ENCODE measurements at regions not wholly inside any gene's neighbourhood (a gene's known extent, or its start where the extent isn't known, plus 50 kb on each side); places are given as distances from the start of the nearest gene placed in this dataset.

GRCh38 chr5:61887271-61887670, 418.7 kb upstream of the KIF2A start:
- DNase-seq (ENCODE audit: low read depth in 4 of 4, low spot score in 2 of 4) = no peak

DNA sequence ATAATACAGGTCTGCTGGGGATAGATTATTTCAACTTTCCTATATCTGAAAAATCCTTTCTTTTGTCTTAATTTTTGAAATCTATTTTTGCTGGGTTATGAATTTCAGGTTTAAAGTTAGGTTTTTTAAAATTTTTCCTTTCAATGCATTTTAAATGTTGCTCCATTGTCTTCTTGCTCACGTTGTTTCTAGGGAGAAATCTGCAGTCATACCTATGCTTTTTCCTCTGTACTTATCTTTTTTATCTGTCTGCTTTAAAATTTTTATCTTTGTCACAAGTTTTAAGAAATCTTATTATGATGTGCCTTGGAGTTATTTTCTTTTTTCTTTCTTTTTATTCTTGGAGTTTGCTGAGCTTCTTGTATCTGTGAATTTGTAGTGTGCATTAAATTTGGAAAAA, 412.0 kb upstream of the KIF2A start:
- DNase-seq (ENCODE audit: low read depth in 4 of 4, low spot score in 2 of 4) = no peak

DNA sequence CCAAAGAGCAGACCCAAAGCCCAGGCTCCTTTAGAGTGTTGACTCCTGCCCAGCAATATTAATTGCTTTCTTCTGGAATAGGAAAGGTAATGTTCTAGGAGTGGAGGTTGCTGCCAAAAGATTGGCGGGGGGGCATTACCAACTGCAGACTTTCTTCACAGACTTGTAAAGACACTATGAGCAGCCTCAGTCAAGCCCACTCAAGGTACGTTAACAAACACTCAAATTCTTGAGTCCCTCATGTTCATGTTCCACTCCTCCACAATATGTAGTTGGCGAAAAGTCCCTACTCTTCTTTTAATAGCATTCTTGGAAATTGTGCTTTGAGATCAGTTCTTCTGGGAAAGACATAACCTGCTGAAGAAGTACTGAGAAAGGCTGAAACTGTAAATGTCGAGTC, 409.2 kb upstream of the KIF2A start:
- DNase-seq (ENCODE audit: low read depth in 4 of 4, low spot score in 2 of 4) = no peak

GRCh38 chr5:61897251-61897650, 408.8 kb upstream of the KIF2A start:
- DNase-seq (ENCODE audit: low read depth in 4 of 4, low spot score in 2 of 4) = no peak

- DNase-seq (ENCODE audit: low read depth in 4 of 4, low spot score in 2 of 4) = no peak
Measured at GRCh38 chr5:61901997-61902396, 404.0 kb upstream of the KIF2A start.

- no peak for DNase-seq (ENCODE audit: low read depth in 4 of 4, low spot score in 2 of 4)
Measured at GRCh38 chr5:61904730-61905129, 401.3 kb upstream of the KIF2A start.

- DNase-seq (ENCODE audit: low read depth in 4 of 4, low spot score in 2 of 4) = no peak
Measured at GRCh38 chr5:61905613-61906012, 400.4 kb upstream of the KIF2A start.

DNA sequence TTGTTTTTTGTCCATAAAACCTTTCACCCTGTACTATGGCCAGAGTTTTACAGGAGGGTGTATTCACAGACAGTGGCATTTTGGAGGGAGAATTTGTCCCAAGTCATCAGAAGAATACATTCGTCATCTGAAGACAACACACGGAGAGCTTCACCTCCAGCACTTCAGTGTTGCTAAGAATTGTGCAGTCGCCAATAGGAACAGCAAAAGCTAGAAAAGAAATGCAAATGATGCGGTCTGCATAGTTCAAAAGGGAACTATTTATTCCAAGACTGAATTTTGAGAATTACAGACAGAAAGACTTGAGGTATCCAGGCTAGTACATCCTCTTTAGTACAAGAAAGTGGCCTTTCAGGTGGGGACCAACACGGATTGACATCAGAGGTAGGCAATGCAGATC, 399.2 kb upstream of the KIF2A start:
- DNase-seq (ENCODE audit: low read depth in 4 of 4, low spot score in 2 of 4) = no peak

DNA sequence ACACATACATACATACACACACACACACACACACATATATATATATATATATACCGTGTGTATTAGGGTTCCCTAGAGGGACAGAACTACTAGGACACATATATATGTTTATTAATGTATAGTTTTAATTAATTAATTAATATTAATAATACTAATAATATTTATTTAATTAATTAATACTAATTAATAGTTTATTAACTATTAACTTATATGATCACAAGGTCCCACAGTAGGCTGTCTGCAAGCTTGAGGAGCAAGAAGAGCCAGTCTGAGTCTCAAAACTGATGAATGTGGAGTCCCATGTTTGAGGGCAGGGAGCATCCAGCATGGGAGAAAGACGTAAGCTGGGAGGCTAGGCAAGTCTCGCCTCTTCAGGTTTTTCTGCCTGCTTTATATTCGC, 398.0 kb upstream of the KIF2A start:
- no peak for DNase-seq (ENCODE audit: low read depth in 4 of 4, low spot score in 2 of 4)

DNA sequence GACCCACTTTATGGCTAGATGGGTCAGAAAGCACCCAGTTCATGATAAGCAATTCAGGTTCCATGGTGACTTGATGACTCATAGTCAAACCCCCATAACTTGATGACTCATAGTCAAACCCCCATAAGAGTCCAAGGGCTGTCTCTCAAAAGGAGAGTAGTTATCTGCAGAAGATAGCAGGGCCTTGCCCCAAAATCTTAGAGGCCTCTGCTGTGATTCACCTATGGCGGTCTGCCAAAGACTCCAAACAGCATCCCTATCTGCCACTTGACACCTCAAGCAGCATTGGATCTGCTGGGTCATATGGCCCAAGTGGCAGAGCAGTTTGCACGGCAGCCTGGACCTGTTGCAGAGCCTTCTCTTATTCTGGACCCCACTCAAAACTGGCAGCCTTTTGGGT, 395.2 kb upstream of the KIF2A start:
- DNase-seq (ENCODE audit: low read depth in 4 of 4, low spot score in 2 of 4) = no peak

DNA sequence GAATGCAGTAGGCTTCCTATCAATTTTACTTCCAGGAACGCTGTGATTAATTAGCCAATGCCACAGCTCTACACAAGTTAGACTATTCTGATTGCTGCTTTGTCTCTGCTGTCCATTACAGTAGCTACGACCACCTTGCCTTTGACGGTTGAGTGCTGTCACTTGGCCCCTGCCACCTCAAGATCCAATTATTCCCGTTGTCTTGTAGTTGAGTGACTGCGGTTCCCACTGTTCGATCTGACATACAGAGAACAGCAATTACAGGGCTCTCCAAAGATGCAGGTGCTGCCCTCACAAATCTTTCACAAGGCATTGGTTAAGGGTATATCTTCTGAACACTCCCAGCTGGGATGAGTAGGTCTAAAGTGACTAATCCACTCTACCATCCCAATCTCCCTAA, 393.4 kb upstream of the KIF2A start:
- DNase-seq (ENCODE audit: low read depth in 4 of 4, low spot score in 2 of 4) = no peak

- no peak for DNase-seq (ENCODE audit: low read depth in 4 of 4, low spot score in 2 of 4)
Measured at GRCh38 chr5:61915646-61916045, 390.4 kb upstream of the KIF2A start.

- DNase-seq (ENCODE audit: low read depth in 4 of 4, low spot score in 2 of 4) = no peak
Measured at GRCh38 chr5:61916621-61917620, 389.1 kb upstream of the KIF2A start.

- DNase-seq (ENCODE audit: low read depth in 4 of 4, low spot score in 2 of 4) = no peak
Measured at GRCh38 chr5:61918611-61919010, 387.4 kb upstream of the KIF2A start.

DNA sequence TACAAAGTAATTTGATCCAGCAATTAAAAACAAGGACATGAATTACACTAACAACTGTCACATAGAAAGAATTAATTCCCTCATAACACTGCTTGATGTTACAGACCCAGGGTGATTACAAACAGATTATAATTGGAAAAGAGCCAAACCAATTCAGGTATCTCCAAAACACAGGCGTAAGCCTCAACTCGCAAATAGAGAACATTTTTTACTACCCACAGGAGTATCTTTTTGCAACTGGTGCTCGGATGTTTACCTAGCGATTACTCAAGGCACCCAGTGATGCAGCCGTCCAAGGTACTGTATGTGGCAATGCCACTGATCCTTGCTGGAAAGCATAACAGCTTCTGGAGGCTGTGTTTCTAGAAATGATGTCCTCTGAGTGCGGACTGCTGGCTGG, 386.1 kb upstream of the KIF2A start:
- no peak for DNase-seq (ENCODE audit: low read depth in 4 of 4, low spot score in 2 of 4)

DNA sequence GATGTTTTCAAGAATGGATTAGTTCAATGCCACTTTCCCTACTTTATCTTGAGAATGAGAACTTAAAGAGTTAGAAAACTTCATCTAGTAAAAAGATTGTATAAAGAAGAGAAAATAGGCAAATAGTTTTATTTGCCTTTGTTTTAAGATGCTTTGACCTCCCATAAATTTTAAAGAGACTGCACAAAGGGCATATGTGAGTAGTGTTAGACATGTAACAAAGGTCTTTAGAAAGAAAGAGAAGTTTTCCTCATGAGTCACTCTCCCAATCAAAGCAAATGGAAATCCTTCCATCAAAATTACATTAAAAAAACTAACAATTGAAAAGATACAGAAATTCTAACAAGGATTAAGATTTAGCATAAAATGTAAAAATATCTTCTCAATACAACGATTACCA, 381.8 kb upstream of the KIF2A start:
- DNase-seq (ENCODE audit: low read depth in 4 of 4, low spot score in 2 of 4) = no peak

- no peak for DNase-seq (ENCODE audit: low read depth in 4 of 4, low spot score in 2 of 4)
Measured at GRCh38 chr5:61926911-61927310, 379.1 kb upstream of the KIF2A start.

- no peak for DNase-seq (ENCODE audit: low read depth in 4 of 4, low spot score in 2 of 4)
Measured at GRCh38 chr5:61931236-61931635, 374.8 kb upstream of the KIF2A start.

- DNase-seq (ENCODE audit: low read depth in 4 of 4, low spot score in 2 of 4) = peak; percentile 18 to 56 (median 32)
Measured at GRCh38 chr5:61933787-61934626, 372.0 kb upstream of the KIF2A start.

GRCh38 chr5:61941637-61942036, 364.4 kb upstream of the KIF2A start:
- no peak for DNase-seq (ENCODE audit: low read depth in 4 of 4, low spot score in 2 of 4)

DNA sequence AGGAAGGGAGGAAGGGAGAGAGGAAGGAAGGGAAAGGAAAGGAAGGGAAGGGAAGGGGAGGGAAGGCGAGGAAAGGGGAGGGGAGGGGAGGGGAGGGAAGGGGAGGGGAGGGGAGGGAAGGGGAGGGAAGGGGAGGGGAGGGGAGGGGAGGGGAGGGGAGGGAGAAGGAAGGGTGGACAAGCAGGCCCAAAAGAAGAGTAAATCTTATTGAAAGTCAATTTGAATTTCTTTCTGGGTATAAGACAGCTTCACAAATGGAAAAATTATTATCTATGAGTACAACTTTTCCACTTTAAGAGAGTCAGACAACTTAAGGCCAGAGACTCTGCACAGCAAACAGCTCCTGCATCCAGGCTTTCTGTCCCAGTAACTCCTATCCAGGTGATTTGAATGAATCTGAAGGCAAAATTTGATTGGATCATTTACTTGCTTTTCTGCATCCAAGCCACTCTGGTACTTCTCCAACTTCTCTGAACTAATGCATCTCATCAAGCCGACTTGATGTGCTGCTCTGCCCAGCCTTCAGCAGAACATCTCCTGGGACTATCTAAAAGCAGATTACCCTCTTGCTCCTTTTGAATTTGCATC, 363.4 kb upstream of the KIF2A start:
- no peak for DNase-seq (ENCODE audit: low read depth in 4 of 4, low spot score in 2 of 4)
